Prostate gland (tissue), 2 donors: ENCODE measurements at regions not wholly inside any gene's neighbourhood (a gene's known extent, or its start where the extent isn't known, plus 50 kb on each side); places are given as distances from the start of the nearest gene placed in this dataset.

ENCODE experiments used
- DNase-seq: peaks from one replicate; pipeline ENCODE4 v3.0.0-alpha.2; 2019; ENCODE audit warnings: low spot score
- H3K27ac ChIP-seq, 2 donors: fragments of 200-600 bp; sonication (generic); 2 replicates each; pipeline ENCODE4 v1.5.1; 2017 to 2019
- H3K27me3 ChIP-seq: fragments of 200-600 bp; sonication (generic); replicated peaks from 2 replicates; pipeline ENCODE4 v1.5.1; 2019; ENCODE audit not compliant: insufficient read depth
- H3K36me3 ChIP-seq, 2 donors: fragments of 200-600 bp; sonication (generic); 1 replicate in 1 of 2; 2 replicates in 1 of 2; pipeline versions ENCODE4 v1.5.1 to v1.8.1; 2017 to 2019
- H3K4me1 ChIP-seq: fragments of 200-600 bp; sonication (generic); replicated peaks from 2 replicates; pipeline ENCODE4 v1.5.1; 2019
- H3K4me3 ChIP-seq, 2 donors: fragments of 200-600 bp; sonication (generic); 2 replicates each; pipeline ENCODE4 v1.5.1; 2017 to 2019
- H3K9me3 ChIP-seq: fragments of 200-600 bp; sonication (generic); 2 replicates; pipeline ENCODE4 v1.5.1; 2017
- POLR2A ChIP-seq: fragments of 450-650 bp; IDR thresholded peaks from one replicate; pipeline ENCODE4 v1.6.1; 2016; ENCODE audit warnings: antibody characterized with exemption, mild to moderate bottlenecking
- POLR2AphosphoS5 ChIP-seq: sonication (generic); formaldehyde crosslinking; IDR thresholded peaks from one replicate; pipeline ENCODE4 v1.6.1; 2017; ENCODE audit warnings: antibody characterized with exemption
- WGBS: methylation state at CpG from one replicate; pipeline ENCODE4 v1.1.5; 2018; 5-methylcytosine and 5-hydroxymethylcytosine counted together
- intact Hi-C: fragments of 100-400 bp; cut with DNase I; formaldehyde crosslinking; loops from one replicate; pipeline ENCODE4 v1.14.2; 2022
- TF ChIP-seq, protein P1 (sequence below), 4 experiments: fragments of 200-600 bp in 2 of 4; fragments of 450-650 bp in 2 of 4; sonication (generic) in 2 of 4; IDR thresholded peaks; 1 replicate in 3 of 4; 2 replicates in 1 of 4; pipeline ENCODE4 v1.5.1; 2016 to 2019; ENCODE audit warnings: antibody characterized with exemption in 4 of 4, mild to moderate bottlenecking in 2 of 4, moderate library complexity in 2 of 4

DNA sequence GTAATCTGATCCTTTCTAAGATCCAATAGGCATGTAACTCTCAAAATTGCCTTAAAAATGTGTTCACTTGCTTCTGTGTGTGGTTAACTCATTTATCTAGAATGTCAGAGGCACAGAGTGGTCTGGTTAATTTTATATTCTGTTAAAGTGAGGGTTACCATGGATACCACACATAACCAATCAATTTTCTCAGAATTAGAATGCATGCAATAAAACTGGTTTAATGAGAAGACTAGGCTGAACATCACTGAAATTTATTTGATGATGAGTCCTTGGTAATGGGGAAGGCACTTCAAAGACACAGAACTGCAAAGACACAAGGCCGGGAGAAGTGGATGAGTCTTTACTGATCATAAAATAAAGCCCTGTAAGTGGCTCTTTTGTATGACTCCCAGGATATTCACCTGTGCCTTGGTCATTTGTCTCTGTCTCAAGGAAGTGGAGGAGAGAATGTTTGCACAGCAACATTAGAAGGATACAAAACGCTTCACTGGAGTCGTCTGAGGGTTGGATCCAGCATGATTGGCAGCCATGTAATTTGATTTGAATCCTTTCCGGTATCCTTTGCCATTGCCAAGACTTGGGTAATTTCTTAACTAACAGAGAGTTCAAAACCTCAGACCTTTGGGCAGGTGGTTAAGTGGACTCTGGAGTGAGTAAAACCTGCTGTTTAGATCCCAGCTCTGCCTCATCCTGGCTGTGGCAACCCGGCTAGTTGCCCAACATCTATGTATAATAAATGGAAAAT, 94.0 kb upstream of the RBPJ start:
- no peak overlapping the region for H3K27ac ChIP-seq
- H3K4me1 ChIP-seq, result no peaks in the 10 kb centered on the region
- no peak overlapping the region for H3K4me3 ChIP-seq
- H3K9me3 ChIP-seq, result no peaks in the 10 kb centered on the region
- intact Hi-C loops, result no loop called here
- 56% methylated on average over 5 of the region's 5 CpGs for WGBS
- no peaks in the 10 kb centered on the region for H3K36me3 ChIP-seq
- DNase-seq, result no peak
- TF ChIP-seq POLR2A, result no peak
- TF ChIP-seq POLR2AphosphoS5, result no peak
- TF ChIP-seq, protein P1, sequence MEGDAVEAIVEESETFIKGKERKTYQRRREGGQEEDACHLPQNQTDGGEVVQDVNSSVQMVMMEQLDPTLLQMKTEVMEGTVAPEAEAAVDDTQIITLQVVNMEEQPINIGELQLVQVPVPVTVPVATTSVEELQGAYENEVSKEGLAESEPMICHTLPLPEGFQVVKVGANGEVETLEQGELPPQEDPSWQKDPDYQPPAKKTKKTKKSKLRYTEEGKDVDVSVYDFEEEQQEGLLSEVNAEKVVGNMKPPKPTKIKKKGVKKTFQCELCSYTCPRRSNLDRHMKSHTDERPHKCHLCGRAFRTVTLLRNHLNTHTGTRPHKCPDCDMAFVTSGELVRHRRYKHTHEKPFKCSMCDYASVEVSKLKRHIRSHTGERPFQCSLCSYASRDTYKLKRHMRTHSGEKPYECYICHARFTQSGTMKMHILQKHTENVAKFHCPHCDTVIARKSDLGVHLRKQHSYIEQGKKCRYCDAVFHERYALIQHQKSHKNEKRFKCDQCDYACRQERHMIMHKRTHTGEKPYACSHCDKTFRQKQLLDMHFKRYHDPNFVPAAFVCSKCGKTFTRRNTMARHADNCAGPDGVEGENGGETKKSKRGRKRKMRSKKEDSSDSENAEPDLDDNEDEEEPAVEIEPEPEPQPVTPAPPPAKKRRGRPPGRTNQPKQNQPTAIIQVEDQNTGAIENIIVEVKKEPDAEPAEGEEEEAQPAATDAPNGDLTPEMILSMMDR (IDR thresholded peaks at IDR 0.05), result no peak
- no peaks in the 10 kb centered on the region for H3K27me3 ChIP-seq

DNA sequence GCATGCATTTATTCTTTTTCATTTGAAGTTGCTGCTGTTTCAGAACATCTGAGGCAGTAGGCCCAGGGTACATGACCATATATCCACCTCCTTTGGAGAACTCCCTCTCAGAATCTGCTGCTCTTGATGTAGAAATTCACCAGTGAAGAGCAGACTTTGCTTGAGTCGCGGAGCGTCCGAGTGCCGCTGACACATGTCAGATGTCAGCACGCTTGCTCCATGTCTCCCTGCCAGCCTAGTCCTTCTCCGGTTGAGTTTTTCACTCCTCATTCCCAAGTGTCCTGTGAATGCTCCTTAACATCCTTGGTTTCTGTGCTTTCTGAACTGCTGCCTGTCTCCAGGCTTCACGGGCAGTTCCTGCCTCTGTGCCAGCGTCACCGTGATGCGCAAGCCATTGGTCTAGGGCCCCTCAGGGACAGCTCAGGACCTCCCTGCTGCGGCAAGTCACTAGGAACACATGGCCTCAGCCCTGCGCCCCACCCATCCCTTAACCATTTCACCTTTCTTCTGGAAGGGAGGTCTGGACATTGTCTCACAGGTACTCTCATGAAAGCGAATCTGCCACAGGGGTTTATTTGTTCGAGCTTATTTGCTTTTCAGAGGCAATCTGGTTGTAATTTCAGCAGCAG, 93.1 kb upstream of the RBPJ start:
- Histone ChIP-seq H3K27ac (no peak overlapping the region), H3K4me3 (no peak overlapping the region), H3K36me3 (no peaks in the 10 kb centered on the region), H3K9me3 (no peaks in the 10 kb centered on the region), H3K27me3 (no peaks in the 10 kb centered on the region), H3K4me1 (no peaks in the 10 kb centered on the region)
- DNase-seq, result no peak
- intact Hi-C loops, result no loop called here
- WGBS, result 54% methylated on average over 15 of the region's 15 CpGs
- no peak for TF ChIP-seq POLR2A
- no peak for TF ChIP-seq POLR2AphosphoS5
- TF ChIP-seq, protein P1 (IDR thresholded peaks at IDR 0.05), result no peak

DNA sequence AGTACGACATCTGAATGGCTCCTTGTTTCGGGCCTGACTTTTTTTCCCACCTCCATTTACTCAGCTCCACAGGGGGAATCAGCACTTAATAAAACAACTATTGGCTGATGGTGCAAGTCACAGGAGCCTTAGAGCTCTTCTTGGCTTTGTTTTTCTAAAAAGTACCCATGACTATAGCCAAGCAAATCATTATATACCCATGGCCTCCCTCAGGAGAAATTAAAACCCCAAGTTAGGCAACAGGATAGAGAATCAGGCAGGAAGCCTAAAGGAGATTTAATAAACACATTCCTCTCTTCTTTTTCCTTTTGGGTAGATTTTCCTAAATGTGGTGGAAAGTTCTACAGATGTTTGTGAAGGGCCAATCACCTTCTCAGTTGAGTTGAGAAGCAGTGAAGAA, 91.9 kb upstream of the RBPJ start:
- H3K27me3 ChIP-seq, result no peaks in the 10 kb centered on the region
- no peak overlapping the region for H3K4me3 ChIP-seq
- H3K9me3 ChIP-seq, result no peaks in the 10 kb centered on the region
- 94% methylated on average over 2 of the region's 2 CpGs for WGBS
- no peak overlapping the region for H3K27ac ChIP-seq
- intact Hi-C loops, result no loop called here
- no peaks in the 10 kb centered on the region for H3K4me1 ChIP-seq
- DNase-seq, result no peak
- no peaks in the 10 kb centered on the region for H3K36me3 ChIP-seq
- no peak for TF ChIP-seq POLR2A
- TF ChIP-seq, protein P1 (IDR thresholded peaks at IDR 0.05), result no peak
- TF ChIP-seq POLR2AphosphoS5, result no peak

DNA sequence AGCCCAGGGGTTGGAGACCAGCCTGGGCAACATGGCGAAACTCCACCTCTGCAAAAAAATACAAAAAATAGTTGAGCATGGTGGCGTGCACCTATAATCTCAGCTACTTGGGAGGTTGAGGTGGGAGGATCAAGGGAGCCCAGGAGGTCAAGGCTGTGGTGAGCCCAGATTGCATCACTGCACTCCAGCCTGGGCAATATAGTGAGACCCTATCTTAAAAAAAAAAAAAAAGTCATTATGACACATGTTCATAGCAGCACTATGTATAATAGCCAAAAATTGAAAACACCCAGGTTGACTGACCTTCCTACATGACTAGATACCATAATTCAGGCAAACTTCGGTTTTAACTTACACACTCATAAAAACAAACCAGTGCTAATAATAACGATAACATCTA, 90.8 kb upstream of the RBPJ start:
- Histone ChIP-seq H3K4me3 (no peak overlapping the region), H3K27ac (no peak overlapping the region), H3K36me3 (no peaks in the 10 kb centered on the region), H3K9me3 (no peaks in the 10 kb centered on the region), H3K4me1 (no peaks in the 10 kb centered on the region), H3K27me3 (no peaks in the 10 kb centered on the region)
- TF ChIP-seq, protein P1 (IDR thresholded peaks at IDR 0.05), result no peak
- DNase-seq, result no peak
- intact Hi-C loops, result no loop called here
- 63% methylated on average over 4 of the region's 4 CpGs for WGBS

DNA sequence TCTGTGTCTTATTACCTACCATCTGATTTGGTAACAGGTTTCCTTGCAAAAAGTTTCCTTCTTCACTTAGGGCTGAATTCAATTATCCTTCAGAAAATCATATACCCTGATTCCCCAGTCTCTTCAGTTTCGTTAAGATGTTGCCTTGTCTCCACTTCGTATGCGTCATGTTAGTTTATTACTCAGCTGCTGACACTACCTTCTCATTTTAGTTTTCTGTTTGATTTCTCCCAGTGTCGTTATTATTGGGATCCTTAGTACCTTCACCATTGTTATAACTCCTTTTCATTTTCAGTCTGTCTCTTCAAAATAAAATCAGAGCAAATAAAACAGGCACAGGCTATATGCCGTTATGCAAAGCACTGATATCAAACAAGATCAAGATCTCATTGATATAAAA, 87.5 kb upstream of the RBPJ start:
- Histone ChIP-seq H3K4me3 (no peak overlapping the region), H3K27me3 (no peaks in the 10 kb centered on the region), H3K36me3 (no peaks in the 10 kb centered on the region), H3K4me1 (no peaks in the 10 kb centered on the region), H3K27ac (no peak overlapping the region), H3K9me3 (no peaks in the 10 kb centered on the region)
- no peak for DNase-seq
- intact Hi-C loops, result no loop called here
- 66% methylated on average over 5 of the region's 5 CpGs for WGBS
- TF ChIP-seq, protein P1 (IDR thresholded peaks at IDR 0.05), result no peak
- TF ChIP-seq POLR2A (no peak), POLR2AphosphoS5 (no peak)
